HG03196 (cell line): ENCODE measurements at regions not wholly inside any gene's neighbourhood (a gene's known extent, or its start where the extent isn't known, plus 50 kb on each side); places are given as distances from the start of the nearest gene placed in this dataset.
"Not testable (repeated sequence)": the region's sequence is repeated elsewhere in the genome, so short reads cannot be mapped to it uniquely, and the experiment has no call there.

Experiments used
- ATAC-seq: cut with Tn5 transposase; IDR thresholded peaks from one replicate; pipeline ENCODE4 v1.9.1; 2021; ENCODE audit not compliant: unreplicated experiment

DNA sequence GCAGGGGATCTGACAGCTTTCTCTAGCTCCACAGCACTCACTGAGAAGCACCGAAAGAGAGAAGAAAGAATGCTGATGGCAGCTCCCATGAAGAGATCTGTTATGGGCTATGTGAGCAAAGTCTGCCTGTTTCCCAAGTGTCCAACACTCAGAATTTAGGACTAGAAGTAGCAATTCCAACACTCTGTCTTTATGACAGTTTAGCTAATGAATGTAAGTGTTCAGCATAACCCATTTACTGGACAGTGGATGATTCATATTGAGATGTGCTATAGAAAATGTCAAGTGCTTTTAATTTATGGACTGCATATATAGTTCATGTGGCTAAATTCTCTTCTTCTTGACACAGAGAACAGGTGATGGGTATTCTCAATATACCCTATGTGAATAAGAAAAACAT lies 683.1 kb upstream of the ZNF608 start:
- no peak for ATAC-seq

DNA sequence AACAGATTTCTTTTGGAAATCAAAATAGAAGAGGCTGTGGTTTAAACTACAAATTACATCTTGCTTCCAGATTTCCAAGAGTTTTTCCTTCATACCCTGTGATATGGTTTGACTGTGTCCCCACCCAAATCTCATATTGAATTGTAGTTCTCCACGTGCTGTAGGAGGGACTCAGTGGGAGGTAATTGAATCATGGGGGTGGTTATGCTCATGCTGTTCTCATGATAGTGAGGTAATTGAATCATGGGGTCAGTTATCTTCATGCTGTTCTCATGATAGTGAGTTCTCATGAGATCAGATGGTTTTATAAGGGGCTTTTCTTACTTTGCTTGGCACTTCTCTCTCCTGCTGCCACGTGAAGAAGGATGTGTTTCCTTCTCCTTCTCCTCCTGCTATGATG lies 687.0 kb upstream of the ZNF608 start:
- ATAC-seq, result no peak

DNA sequence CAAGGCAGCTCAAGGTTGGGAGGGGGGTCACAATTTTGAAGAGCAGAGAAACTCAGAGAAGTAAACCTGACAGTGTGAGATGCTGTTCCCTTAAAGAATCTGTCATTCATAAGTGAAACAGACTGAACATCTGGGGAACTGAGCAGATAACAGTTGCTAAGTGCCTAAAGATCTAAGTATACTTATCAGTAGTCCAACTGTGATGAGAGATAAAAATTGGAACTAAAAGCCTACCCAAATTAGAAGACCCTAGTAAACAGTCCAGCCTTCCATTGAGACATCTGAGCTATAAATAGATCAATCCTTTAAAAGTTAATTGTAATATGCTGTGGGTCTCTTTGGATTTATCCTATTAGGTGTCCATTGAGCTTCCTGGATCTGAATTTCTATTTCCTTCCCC lies 692.8 kb upstream of the ZNF608 start:
- ATAC-seq, result no peak

DNA sequence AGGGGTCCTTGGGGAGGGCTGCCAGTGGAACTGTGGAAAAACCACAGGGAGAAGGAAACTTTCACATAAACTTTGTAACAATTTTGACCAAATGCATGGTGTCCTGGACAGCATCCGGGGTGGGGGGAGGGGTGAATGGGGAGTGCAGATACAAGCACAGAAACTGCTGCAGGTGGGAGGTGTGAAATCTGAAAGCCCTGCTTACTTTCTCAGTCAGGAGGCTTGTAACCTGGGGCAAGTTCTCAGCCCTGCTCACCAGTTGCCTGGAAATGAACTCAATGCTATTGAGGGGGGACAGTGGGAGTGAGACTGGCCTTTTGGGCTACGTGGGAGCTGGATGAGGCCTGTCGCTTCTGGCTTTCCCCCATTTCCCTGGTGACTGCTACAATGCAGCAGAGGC lies 694.5 kb upstream of the ZNF608 start:
- ATAC-seq, result no peak

DNA sequence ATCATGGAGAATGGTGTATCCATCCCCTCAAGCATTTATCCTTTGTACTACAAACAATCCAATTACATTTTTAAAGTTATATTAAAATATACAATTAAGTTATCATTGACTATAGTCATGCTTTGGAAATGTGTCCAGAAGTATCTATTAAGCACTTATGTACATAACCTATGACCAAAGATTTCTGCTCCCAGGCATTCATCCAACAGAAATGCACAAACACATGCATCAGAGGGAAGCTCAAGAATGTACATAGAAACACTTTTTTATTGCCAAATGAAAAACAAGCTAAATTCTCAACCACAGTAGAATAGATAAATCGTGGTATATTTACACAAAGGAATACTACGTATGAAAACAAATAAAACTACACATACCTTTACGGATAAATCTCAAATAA lies 700.5 kb upstream of the ZNF608 start:
- no peak for ATAC-seq

DNA sequence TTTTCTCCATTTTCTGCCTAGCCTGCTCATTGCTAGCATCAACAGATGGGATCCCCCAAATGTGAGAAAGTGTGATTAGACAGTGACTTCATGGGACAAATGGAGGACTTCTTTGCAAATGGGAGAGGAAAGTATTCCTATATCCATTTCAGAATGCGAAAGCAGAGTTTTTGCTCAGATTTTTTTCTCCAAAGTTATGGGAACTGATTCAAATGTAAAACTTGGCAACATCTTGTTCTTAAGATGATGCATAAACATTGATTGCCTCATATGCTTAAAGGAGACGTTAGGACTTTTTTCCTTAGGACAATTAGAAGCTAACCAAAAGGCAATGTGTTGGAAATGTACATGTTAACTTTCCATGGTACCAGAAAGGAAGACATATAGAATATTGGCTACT lies 704.3 kb upstream of the ZNF608 start:
- ATAC-seq, result no peak

DNA sequence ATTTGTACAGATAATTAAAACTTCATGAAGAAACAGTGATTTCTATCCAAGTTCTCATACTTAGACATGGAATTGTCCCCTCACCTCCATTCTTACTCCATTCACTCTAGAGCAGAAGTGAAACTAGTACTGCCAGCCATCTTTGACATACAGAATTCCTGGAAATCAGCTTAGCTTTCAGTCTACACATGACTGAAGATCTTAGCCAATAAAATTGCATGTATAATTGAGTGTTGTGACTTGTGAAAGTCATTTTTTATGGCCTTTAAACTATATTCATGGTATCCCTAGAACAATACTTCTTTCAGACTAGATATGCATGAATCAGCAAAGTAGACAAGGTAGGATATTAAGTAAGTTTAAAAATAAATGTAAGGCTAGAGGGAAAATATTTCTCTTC lies 705.2 kb upstream of the ZNF608 start:
- ATAC-seq, result no peak

DNA sequence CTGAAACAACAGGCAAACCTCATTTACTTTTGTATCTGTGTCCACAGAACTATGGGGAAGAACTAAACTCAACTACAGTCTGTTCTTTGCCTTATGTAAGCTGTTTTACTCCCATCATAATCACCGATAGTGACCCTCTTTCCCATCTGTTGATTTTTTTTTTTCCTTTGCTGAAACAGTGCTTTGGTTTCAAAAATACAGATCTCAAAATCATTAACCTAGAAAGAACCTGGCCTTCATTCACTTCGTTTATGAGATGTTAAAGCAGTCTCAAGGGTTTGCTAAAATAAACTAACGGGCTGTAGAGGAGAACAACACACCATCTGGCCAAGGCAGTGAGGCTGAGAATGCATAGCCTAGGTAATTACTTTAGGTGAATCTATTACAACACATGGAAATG lies 706.6 kb upstream of the ZNF608 start:
- no peak for ATAC-seq

DNA sequence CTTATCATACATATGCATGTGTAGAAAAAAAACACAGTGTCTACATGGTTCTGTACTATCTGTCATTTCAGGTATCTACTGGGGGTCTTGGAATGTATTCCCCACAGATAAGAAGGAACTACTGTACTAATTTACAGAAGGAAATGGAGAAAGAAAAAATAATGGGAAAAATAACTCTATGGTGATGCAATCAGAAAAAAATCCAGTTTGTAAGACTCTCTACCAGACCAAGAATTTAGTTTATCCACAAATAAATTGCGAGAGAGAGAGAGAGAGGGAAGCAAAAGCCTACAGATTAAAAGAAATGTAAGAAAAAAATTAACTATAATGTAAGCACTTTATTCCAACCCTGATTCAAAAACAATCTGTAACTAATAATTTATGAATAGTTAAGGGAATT lies 708.6 kb upstream of the ZNF608 start:
- ATAC-seq, result no peak

DNA sequence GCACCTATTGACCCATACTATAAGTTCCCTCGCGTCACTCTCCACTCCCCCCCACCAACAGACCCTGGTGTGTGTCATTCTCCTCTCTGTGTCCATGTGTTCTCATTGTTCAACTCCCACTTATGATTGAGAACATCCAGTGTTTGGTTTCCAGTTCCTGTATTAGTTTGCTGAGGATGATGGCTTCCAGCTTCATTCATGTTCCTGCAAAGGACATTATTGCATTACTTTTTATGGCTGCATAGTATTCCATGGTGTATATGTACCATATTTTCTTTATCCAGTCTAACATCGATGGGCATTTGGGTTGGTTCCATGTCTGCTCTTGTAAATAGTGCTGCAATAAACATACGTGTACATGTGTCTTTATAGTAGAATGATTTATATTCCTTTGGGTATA lies 709.6 kb upstream of the ZNF608 start:
- ATAC-seq, result not testable (repeated sequence)

DNA sequence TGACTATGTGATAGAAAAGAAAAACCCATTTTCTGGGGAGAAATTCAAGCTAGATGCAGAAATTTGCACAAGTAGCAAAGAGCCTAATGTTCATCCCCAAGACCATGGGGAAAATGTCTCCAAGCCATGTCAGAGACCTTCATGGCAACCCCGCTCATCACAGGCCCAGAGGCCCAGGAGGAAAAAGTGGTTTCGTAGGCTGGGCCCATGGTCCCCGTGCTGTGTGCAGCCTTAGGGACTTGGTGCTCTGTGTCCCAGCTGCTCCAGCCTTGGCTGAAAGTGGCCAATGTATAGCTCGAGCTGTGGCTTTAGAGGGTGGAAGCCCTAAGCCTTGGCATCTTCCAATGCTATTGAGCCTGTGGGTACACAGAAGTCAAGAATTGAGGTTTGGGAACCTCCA lies 711.2 kb upstream of the ZNF608 start:
- ATAC-seq, result no peak

DNA sequence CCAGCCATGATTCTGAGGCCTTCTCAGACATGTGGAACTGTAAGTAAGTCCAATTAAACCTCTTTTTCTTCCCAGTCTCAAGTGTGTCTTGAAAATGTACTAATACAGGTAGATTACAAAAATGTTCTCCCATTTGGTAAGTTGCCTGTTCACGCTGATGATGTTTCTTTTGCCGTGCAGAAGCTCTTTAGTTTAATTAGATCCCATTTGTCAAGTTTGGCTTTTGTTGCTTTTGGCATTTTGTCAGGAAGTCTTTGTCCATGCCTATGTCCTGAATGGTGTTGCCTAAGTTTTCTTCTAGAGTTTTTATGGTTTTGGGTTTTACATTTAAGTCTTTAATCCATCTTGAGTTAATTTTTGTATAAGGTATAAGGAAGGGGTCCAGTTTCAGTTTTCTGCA lies 712.5 kb upstream of the ZNF608 start:
- not testable (repeated sequence) for ATAC-seq

DNA sequence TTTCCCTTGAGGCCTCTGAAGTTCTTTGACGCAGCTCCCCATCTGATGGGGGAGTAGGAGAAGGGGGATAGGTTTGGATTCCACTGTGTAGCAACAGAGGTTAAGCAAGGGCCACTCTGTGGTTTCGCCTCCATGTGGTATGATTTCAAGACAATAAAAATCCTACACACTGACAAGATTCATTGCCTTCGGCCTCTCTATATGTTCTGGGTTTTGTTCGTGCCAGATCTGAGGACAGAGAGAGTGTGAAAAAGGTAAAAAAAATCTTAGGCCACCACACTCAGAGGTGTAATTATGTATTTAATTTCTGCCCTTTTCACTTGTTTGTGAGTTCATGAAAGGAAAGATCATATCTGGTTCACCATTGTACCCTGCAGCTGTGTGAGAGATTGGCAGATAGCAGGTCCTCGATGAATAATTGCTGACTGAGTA lies 715.2 kb upstream of the ZNF608 start:
- no peak for ATAC-seq

DNA sequence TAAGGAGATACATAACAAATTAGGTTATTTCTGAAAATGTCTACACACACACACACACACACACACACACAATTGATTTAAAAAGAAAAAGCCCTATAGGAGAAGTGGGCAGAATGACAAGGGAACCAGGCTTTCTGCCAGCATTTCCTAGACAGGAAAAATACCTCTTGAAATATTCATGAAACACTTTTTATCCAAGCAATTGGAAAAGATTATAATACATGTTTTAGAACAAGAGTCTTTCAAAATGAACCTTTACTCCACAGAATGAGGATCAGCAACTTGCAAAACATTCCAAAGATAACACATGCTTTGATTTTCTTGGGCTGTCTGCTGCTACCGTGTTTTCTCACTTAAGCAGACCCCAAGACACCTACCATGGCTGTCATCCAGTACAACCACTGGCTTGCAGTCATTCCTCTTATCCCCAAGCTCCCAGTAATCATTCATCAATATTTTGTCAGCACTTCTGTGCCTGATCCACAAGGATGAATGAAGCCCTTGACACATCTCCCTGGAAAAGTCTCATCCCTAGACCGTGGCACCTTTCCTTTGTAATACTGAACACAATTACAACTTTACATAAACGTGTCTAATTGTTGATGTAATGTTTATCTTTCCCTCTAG lies 717.1 kb upstream of the ZNF608 start:
- ATAC-seq, result no peak

DNA sequence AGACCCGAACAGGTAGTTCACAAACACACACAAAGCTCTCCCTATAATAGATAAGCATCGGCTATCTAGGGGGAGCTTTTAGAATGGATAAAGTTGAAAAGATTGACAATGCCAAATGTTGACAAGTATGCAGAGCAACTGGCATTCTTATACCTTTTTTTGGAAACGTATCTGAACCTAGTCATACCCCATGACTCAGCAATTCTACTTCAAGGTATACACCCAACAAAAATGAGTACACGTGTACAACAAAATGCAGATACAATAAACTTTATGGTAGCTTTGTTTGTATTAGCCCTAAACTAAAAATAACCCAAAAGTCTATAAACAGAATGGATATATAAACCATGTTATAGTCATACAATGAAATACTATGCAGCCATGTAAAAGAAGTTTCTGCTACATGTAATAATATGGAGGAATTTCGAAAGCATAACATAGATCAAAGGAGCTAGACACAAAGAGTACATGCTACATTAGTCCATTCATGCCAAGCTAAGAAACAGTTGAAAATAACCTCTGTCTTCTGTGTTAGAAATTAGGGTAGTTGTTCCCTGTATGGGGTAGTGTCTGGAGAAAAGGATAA lies 718.5 kb upstream of the ZNF608 start:
- no peak for ATAC-seq

DNA sequence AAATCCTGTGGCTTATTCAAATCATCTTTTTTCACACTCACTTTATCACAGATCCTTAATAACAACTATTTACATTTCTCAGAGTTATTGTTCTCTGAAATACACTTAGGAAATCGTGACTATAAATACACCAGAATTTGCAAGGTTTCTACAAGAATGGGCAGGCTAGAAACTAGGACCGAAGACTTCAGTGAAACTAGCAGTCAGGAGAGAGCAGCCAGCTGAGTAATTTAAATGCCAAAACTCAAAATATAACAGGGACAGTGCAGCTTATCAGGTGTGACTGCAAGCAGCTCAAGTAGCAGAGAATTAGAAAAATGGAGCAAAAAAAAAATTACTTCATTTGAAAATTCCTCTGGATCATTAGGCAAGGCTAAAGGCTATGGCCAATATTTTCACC lies 719.3 kb upstream of the ZNF608 start:
- no peak for ATAC-seq

DNA sequence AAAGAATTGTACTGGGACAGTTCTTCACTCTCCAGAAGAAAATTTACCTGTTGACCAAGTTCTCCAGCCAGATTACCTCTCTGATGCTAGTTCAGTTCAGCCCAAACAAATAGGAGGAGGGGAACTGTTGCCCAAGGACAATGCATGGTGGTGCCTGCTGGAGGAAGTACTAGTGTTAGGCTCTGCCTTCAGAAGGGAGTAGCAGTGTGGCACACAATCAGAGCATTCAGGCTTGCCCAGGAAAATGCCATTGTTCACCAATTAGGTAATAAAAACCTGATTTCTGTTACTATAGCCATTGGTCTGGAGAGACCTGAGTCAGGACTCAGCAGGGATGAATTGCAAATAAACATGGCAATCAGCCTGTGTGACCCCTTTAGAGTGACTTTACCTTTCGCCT lies 720.8 kb upstream of the ZNF608 start:
- ATAC-seq, result no peak

DNA sequence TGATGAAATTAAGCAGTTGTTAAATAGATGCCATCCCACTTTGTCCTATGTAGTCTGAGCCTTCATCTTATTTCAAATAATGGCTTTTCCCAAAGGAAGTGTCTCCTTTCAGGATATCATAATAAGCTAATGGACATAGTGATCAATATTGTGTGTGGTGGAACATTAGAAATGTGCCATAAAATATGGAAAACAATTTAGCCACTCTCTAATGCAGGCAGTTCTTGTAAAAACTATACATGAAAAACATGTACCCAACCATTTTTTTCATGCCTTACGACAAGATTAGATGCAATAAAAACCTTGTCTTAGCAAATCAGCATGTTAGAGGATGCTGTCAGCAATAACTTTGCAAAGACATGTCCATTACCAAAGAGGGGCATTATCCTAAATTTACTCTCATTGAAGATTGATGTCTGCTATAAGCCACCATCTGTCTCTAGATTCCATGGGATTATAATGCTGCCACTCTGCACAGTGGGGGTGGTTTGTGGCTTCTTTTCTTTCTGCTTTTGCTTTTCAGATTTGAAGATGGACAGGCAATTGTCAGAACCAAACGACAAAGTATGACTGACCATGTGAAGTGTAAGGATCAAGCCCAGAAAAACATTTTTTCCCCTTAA lies 724.0 kb upstream of the ZNF608 start:
- ATAC-seq, result no peak

DNA sequence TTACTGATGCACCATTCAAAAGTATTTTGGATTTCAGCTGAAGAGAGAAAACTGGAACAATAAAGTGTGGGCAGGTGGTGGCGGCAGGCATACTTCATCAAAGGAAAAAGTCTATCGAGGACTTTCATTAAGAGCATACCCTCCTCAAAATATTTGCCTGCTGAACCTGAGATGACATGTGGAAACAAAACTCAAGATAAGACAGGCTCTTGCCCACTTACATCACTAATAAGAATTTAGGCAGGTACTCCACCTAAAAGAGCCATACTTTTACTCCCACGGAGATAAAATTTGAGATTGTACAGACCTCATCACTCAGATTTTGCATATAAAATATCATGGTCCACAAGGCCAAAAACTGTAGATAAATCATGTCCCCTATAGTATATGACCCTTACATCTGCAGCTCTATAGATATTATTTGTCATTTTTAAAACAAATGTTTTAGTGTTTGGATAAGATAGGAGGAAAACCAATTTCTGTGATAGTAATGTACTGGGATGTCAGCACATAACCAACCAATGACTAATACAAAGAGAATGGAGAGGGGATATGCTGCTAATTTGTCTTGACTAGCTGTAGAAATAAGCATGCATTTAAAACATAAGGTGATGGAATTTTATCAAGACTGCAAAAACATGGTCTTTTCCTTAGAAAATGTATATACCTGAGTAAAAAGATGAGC lies 730.6 kb upstream of the ZNF608 start:
- no peak for ATAC-seq

DNA sequence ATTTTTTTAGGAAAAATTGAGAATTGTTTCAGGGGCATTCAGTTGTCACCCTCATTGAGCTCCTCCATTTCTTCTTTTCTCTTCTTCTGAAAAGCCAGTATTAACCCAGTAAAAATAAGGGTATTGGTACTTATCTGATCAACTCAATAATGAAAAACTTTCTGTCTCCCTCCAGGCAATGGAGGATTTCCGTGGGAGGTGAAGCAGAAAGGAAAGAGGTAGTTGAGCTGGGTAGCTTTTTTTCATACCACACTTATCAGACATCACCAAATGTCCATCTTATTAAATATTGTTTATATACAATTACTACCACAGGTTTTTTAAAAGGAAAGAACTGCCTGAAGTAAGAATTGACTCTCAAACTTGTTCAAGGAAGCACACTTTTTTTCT lies 731.1 kb upstream of the ZNF608 start:
- ATAC-seq, result no peak

DNA sequence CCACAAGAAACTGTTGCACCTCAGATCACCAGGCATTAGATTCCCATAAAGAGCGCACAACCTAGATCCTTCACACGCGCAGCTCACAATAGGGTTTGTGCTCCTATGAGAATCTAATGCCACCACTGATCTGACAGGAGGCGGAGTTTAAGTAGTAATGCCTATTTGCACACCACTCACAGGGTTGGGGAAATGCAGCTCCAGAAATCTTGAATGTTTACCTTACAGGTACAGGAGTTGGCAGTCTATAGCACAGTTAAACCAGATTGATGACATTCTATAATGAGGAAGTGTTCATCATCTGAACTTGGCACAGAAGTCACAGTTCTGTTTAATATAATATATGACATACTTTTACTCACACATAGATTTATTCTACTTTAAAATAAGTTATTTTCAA lies 732.2 kb upstream of the ZNF608 start:
- no peak for ATAC-seq

DNA sequence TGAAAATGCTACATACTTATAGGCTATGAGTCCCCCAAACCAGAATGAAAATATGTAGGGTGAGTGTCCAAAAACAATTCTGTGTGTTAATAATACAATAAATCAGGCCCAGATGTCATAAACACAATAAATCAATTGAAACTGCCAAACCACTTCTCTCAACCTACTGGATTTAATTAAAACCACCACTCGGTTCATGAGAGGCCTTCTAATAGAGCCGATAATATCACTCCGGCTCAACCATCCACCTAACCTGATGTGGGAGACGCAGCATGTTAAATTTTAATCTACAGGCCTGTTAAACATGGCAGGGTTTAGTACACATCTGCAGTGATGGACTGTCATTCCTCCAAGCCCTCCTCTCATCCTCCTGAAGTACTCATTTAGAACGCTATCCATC lies 734.5 kb upstream of the ZNF608 start:
- no peak for ATAC-seq
